ENCODE measurements at regions not wholly inside any gene's neighbourhood (a gene's known extent, or its start where the extent isn't known, plus 50 kb on each side); places are given as distances from the start of the nearest gene placed in this dataset.

- TF ChIP-seq, protein P1, sequence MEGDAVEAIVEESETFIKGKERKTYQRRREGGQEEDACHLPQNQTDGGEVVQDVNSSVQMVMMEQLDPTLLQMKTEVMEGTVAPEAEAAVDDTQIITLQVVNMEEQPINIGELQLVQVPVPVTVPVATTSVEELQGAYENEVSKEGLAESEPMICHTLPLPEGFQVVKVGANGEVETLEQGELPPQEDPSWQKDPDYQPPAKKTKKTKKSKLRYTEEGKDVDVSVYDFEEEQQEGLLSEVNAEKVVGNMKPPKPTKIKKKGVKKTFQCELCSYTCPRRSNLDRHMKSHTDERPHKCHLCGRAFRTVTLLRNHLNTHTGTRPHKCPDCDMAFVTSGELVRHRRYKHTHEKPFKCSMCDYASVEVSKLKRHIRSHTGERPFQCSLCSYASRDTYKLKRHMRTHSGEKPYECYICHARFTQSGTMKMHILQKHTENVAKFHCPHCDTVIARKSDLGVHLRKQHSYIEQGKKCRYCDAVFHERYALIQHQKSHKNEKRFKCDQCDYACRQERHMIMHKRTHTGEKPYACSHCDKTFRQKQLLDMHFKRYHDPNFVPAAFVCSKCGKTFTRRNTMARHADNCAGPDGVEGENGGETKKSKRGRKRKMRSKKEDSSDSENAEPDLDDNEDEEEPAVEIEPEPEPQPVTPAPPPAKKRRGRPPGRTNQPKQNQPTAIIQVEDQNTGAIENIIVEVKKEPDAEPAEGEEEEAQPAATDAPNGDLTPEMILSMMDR (conservative IDR thresholded peaks at IDR 0.05) = no peak
- no peak overlapping the region for H3K27ac ChIP-seq
These were observed 454.6 kb upstream of the TRIB2 start for GRCh38 chr2:12261986-12262680.

- TF ChIP-seq, protein P1 (conservative IDR thresholded peaks at IDR 0.05) = no peak
These were observed 453.9 kb upstream of the TRIB2 start for GRCh38 chr2:12262681-12263436.

GRCh38 chr2:12263730-12264129 lies 453.0 kb upstream of the TRIB2 start:
- peak overlapping the region; percentile 8 for H3K27ac ChIP-seq
- TF ChIP-seq, protein P1 (conservative IDR thresholded peaks at IDR 0.05) = no peak

More at GRCh38 chr2:12262681-12263436, 453.9 kb upstream of the TRIB2 start:
- no peak overlapping the region for H3K27ac ChIP-seq

DNA sequence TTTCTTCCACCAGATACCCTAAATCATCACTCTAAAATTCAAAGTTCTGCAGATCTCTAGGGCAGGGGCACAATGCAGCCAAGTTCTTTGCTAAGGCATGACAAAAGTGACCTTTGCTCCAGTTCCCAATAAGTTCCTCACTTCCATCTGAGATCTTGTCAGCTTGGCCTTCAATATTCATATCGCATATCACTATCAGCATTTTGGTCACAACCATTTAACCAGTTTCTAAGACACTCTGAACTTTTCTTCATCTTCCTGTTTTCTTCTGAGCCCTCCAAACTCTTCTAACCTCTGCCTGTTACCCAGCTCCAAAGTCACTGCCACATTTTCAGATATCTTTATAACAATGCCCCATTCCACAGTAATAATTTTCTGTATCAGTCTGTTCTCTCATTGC lies 452.6 kb upstream of the TRIB2 start:
- TF ChIP-seq, protein P1 (conservative IDR thresholded peaks at IDR 0.05) = no peak
- H3K27ac ChIP-seq = peak overlapping the region; percentile 8

GRCh38 chr2:12265646-12266045 lies 451.1 kb upstream of the TRIB2 start:
- TF ChIP-seq, protein P1 (conservative IDR thresholded peaks at IDR 0.05) = no peak
- H3K27ac ChIP-seq = no peak overlapping the region

DNA sequence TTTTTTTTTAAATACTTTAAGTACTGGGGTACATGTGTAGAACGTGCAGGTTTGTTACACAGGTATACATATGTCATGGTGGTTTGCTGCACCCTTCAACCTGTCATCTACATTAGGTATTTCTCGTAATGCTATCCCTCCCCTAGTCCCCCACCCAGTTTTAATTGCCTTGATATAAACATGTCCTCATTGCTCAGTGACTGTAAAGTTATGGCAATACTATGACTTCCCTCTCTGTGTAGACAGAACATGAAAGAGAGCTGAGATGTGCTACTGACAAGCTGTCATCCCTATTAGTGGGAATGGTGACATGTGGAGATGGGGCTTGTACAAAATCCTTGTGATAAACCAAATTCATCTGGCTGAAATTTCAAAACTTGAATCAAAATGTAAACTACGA lies 449.7 kb upstream of the TRIB2 start:
- TF ChIP-seq, protein P1 (conservative IDR thresholded peaks at IDR 0.05) = no peak
- no peak overlapping the region for H3K27ac ChIP-seq

- H3K27ac ChIP-seq = no peak overlapping the region
- TF ChIP-seq, protein P1 (conservative IDR thresholded peaks at IDR 0.05) = no peak
These were observed 447.4 kb upstream of the TRIB2 start for GRCh38 chr2:12269041-12269972.
